ENCODE measurements at regions not wholly inside any gene's neighbourhood (a gene's known extent, or its start where the extent isn't known, plus 50 kb on each side); places are given as distances from the start of the nearest gene placed in this dataset.

DNA sequence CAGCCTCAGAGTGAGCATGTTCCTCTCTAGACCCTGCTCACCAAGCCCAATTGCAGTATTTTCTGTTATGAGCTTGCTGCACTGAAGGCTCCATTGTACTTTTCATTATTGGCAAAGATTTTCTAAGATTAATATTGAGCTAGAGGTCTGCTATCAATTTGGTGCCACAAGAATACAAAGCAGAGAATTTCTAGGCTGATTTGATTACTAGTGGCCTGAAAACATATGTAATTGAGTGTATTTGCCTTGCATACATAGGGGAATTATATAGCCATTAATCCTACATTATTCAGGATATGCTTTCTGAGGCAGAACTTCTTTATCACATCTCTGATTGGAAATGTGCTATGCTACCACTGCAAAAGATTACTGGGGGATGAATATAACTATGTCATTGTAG is 322.9 kb upstream of the ZC3H12C start:
- Histone ChIP-seq H3K9ac (no peak overlapping the region), H3K27me3 (no peaks in the 10 kb centered on the region), H3K4me1 (peaks cover 0 to 9% (median 6%) of the 10 kb centered on the region in 10 experiments; a peak in 8 of 20 replicates), H4K20me1 (no peaks in the 10 kb centered on the region), H3K27ac (no peak overlapping the region), H3K9me3 (replicated peaks in 1 of 11) (no peaks in the 10 kb centered on the region), H3K4me2 (no peak overlapping the region), H3K36me3 (no peaks in the 10 kb centered on the region), H3K4me3 (no peak overlapping the region)
- TF ChIP-seq Cebpa-rat (IDR thresholded peaks at IDR 0.05) = no peak

- Histone ChIP-seq H3K36me3 (no peaks in the 10 kb centered on the region), H4K20me1 (no peaks in the 10 kb centered on the region), H3K27ac (no peak overlapping the region), H3K4me1 (peaks cover 0 to 9% (median 0%) of the 10 kb centered on the region in 10 experiments; a peak in 5 of 20 replicates), H3K9me3 (replicated peaks in 1 of 11) (no peaks in the 10 kb centered on the region), H3K27me3 (no peaks in the 10 kb centered on the region), H3K4me3 (no peak overlapping the region), H3K9ac (no peak overlapping the region), H3K4me2 (peak overlapping the region in 3 of 11 experiments; percentile 4 to 23 (median 21); a peak in 7 of 22 replicates)
- TF ChIP-seq Cebpa-rat (IDR thresholded peaks at IDR 0.05) = no peak
Observed at GRCh38 chr11:109772892-109773291, 320.3 kb upstream of the ZC3H12C start.

GRCh38 chr11:109775686-109776085 is 317.5 kb upstream of the ZC3H12C start:
- H3K4me1 ChIP-seq = peaks cover 0 to 9% (median 6%) of the 10 kb centered on the region in 10 experiments; a peak in 6 of 20 replicates
- TF ChIP-seq Cebpa-rat (IDR thresholded peaks at IDR 0.05) = no peak
- no peaks in the 10 kb centered on the region for H3K27me3 ChIP-seq
- no peak overlapping the region for H3K4me2 ChIP-seq
- no peak overlapping the region for H3K9ac ChIP-seq
- no peaks in the 10 kb centered on the region for H3K9me3 ChIP-seq (replicated peaks in 1 of 11)
- no peaks in the 10 kb centered on the region for H4K20me1 ChIP-seq
- no peak overlapping the region for H3K27ac ChIP-seq
- H3K4me3 ChIP-seq = no peak overlapping the region
- H3K36me3 ChIP-seq = no peaks in the 10 kb centered on the region

GRCh38 chr11:109783014-109783413 is 310.2 kb upstream of the ZC3H12C start:
- H3K27ac ChIP-seq = no peak overlapping the region
- H3K9ac ChIP-seq = no peak overlapping the region
- H3K4me1 ChIP-seq = peaks cover 0 to 37% (median 0%) of the 10 kb centered on the region in 10 experiments; a peak in 8 of 20 replicates
- no peak overlapping the region for H3K4me3 ChIP-seq
- H3K36me3 ChIP-seq = no peaks in the 10 kb centered on the region
- no peak for TF ChIP-seq Cebpa-rat (IDR thresholded peaks at IDR 0.05)
- peak overlapping the region in 2 of 11 experiments; percentile 20 to 27; a peak in 1 of 22 replicates for H3K4me2 ChIP-seq
- H3K27me3 ChIP-seq = no peaks in the 10 kb centered on the region
- no peaks in the 10 kb centered on the region for H4K20me1 ChIP-seq
- no peaks in the 10 kb centered on the region for H3K9me3 ChIP-seq (replicated peaks in 1 of 11)

- no peak overlapping the region for H3K4me3 ChIP-seq
- H3K4me1 ChIP-seq = peaks cover 0 to 37% (median 0%) of the 10 kb centered on the region in 10 experiments; a peak in 8 of 20 replicates
Observed at GRCh38 chr11:109783840-109784239, 309.4 kb upstream of the ZC3H12C start.

GRCh38 chr11:109784536-109784935 is 308.7 kb upstream of the ZC3H12C start:
- no peak for TF ChIP-seq Cebpa-rat (IDR thresholded peaks at IDR 0.05)
- no peak overlapping the region for H3K27ac ChIP-seq
- H3K4me3 ChIP-seq = no peak overlapping the region
- H3K4me2 ChIP-seq = no peak overlapping the region
- H4K20me1 ChIP-seq = no peaks in the 10 kb centered on the region
- peaks cover 0 to 37% (median 0%) of the 10 kb centered on the region in 10 experiments; a peak in 8 of 20 replicates for H3K4me1 ChIP-seq
- H3K36me3 ChIP-seq = no peaks in the 10 kb centered on the region
- no peaks in the 10 kb centered on the region for H3K27me3 ChIP-seq
- H3K9me3 ChIP-seq (replicated peaks in 1 of 11) = 0 out of 22 replicates have a peak, but pooled peaks cover 0 to under 1% (median 0%) of the 10 kb centered on the region in 11 experiments
- H3K9ac ChIP-seq = no peak overlapping the region

More at GRCh38 chr11:109783840-109784239, 309.4 kb upstream of the ZC3H12C start:
- no peaks in the 10 kb centered on the region for H3K27me3 ChIP-seq
- TF ChIP-seq Cebpa-rat (IDR thresholded peaks at IDR 0.05) = no peak
- H3K4me2 ChIP-seq = peak overlapping the region in 4 of 11 experiments; percentile 7 to 27 (median 21); a peak in 4 of 22 replicates
- no peaks in the 10 kb centered on the region for H3K36me3 ChIP-seq
- H3K27ac ChIP-seq = no peak overlapping the region
- no peaks in the 10 kb centered on the region for H4K20me1 ChIP-seq
- H3K9ac ChIP-seq = no peak overlapping the region
- H3K9me3 ChIP-seq (replicated peaks in 1 of 11) = no peaks in the 10 kb centered on the region

GRCh38 chr11:109785198-109785597 is 308.0 kb upstream of the ZC3H12C start:
- H3K4me2 ChIP-seq = peak overlapping the region in 2 of 11 experiments; percentile 20 to 25; a peak in 1 of 22 replicates
- H3K27ac ChIP-seq = no peak overlapping the region
- no peaks in the 10 kb centered on the region for H3K27me3 ChIP-seq
- H3K36me3 ChIP-seq = no peaks in the 10 kb centered on the region
- H3K9ac ChIP-seq = no peak overlapping the region
- no peak overlapping the region for H3K4me3 ChIP-seq
- no peaks in the 10 kb centered on the region for H4K20me1 ChIP-seq
- H3K4me1 ChIP-seq = peaks cover 0 to 33% (median 0%) of the 10 kb centered on the region in 10 experiments; a peak in 8 of 20 replicates
- no peak for TF ChIP-seq Cebpa-rat (IDR thresholded peaks at IDR 0.05)
- H3K9me3 ChIP-seq (replicated peaks in 1 of 11) = peaks cover 0 to 7% (median 0%) of the 10 kb centered on the region in 11 experiments; a peak in 1 of 22 replicates

DNA sequence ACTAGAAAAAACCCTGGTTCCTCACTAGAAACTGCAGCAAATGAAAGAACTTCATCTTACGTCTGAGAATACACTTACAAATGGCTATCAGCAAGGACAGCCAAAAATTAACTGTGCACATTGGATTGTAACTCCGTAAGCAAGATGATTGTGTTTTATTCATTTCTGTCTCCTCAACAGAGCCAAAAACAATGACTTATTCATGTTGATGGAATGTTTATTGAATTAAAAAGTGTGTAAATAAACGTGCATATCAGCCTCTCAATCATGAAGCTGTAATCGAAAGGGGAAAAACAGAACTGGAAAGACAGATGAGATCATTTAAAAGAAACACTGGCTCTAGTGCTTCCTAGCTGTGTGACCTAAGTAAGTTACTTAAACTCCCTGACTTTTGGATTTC is 307.5 kb upstream of the ZC3H12C start:
- Histone ChIP-seq H3K36me3 (no peaks in the 10 kb centered on the region), H3K4me1 (peaks cover 0 to 28% (median 0%) of the 10 kb centered on the region in 10 experiments; a peak in 8 of 20 replicates), H3K9ac (no peak overlapping the region), H3K4me2 (peak overlapping the region in 2 of 11 experiments; percentile 20 to 25; a peak in 1 of 22 replicates), H3K27me3 (no peaks in the 10 kb centered on the region), H4K20me1 (no peaks in the 10 kb centered on the region), H3K9me3 (replicated peaks in 1 of 11) (peaks cover 0 to 9% (median 0%) of the 10 kb centered on the region in 11 experiments; a peak in 1 of 22 replicates), H3K27ac (no peak overlapping the region), H3K4me3 (no peak overlapping the region)
- TF ChIP-seq Cebpa-rat (IDR thresholded peaks at IDR 0.05) = no peak

DNA sequence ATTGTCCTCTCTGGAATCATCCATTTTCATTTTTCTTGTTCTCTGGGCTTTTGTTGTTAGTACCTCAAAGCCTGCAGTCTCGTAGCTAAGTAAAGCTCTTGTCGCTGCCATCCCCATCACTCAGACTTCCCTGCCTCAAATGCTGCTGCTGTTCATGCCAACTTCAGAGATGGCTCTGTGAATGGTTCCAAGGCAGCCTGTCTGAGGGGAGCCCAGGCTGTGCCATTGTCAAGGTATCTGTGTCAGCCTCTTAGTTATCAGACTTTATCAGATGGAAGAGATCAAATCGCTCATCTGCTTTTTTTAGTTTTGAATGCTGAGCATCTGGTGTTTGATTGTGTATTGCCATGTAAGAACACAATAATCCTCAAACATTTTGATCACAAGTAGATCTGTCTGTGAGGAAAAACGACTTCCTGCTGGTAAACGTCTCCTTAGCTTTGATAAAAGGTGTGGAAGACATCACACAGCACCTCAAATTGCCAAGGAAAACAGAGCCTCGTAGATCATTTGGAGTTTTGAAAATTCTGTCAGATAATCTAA is 304.2 kb upstream of the ZC3H12C start:
- H3K9ac ChIP-seq = no peak overlapping the region
- no peak overlapping the region for H3K27ac ChIP-seq
- peaks cover 0 to 20% (median 0%) of the 10 kb centered on the region in 10 experiments; a peak in 8 of 20 replicates for H3K4me1 ChIP-seq
- no peak overlapping the region for H3K4me2 ChIP-seq
- H3K27me3 ChIP-seq = no peaks in the 10 kb centered on the region
- TF ChIP-seq Cebpa-rat (IDR thresholded peaks at IDR 0.05) = no peak
- no peak overlapping the region for H3K4me3 ChIP-seq
- no peaks in the 10 kb centered on the region for H3K36me3 ChIP-seq
- no peaks in the 10 kb centered on the region for H4K20me1 ChIP-seq
- H3K9me3 ChIP-seq (replicated peaks in 1 of 11) = peaks cover 0 to 9% (median 0%) of the 10 kb centered on the region in 11 experiments; a peak in 1 of 22 replicates
